GM21381 (cell line): ENCODE measurements at regions not wholly inside any gene's neighbourhood (a gene's known extent, or its start where the extent isn't known, plus 50 kb on each side); places are given as distances from the start of the nearest gene placed in this dataset.

Experiments
- ATAC-seq: cut with Tn5 transposase; IDR thresholded peaks from one replicate; pipeline ENCODE4 v1.9.1; 2021; ENCODE audit warnings: mild to moderate bottlenecking, moderate library complexity; ENCODE audit not compliant: unreplicated experiment

GRCh38 chr2:13067508-13067907 is 350.8 kb downstream of the TRIB2 start:
- no peak for ATAC-seq

- no peak for ATAC-seq
These were observed 373.2 kb downstream of the TRIB2 start for GRCh38 chr2:13089971-13090370.

DNA sequence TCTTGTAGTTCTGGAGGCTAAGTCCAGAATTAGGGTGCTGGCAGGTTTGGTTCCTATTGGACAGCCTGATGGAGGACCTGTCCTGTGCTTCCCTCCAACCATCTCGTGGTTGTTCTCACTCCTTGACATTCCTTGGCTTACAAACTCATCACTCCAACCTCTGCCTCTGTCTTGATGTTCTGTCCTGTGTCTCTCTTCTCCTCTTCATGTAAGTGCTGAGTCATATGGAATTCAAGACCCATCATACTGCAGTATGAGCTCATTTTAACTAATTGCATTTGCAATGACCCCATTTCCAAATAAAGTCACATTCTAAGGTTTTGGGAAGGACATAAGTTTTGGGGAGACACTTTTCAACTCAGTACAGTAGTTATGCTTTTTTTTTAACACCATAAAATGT is 374.7 kb downstream of the TRIB2 start:
- ATAC-seq: no peak

GRCh38 chr2:13091861-13092378 is 375.2 kb downstream of the TRIB2 start:
- ATAC-seq: no peak

GRCh38 chr2:13093416-13093991 is 376.8 kb downstream of the TRIB2 start:
- no peak for ATAC-seq

GRCh38 chr2:13102397-13103063 is 385.8 kb downstream of the TRIB2 start:
- no peak for ATAC-seq

- no peak for ATAC-seq
These were observed 386.4 kb downstream of the TRIB2 start for GRCh38 chr2:13103151-13103550.

- no peak for ATAC-seq
These were observed 387.2 kb downstream of the TRIB2 start for GRCh38 chr2:13103778-13104493.

DNA sequence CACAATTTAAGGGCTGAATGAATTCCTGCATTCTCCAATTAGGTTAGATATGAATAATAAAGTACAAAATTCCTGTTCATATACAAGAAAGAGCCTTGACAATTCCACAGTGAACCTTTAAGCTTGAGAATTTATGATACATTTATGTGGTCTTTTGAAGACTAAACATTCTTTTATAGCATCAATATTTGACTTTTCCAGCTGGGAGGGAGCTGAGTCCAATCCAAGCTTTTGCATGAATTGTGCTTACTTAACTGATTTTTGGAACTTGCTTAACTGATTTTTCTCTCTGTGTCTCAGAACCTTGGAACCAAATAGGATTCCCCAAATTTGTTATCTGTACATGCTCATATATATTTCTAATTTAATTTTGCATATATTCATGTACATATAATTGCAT is 388.0 kb downstream of the TRIB2 start:
- ATAC-seq: no peak

- peak; percentile 55 for ATAC-seq
These were observed 389.6 kb downstream of the TRIB2 start for GRCh38 chr2:13106302-13106701.

GRCh38 chr2:13109516-13109915 is 392.8 kb downstream of the TRIB2 start:
- no peak for ATAC-seq

DNA sequence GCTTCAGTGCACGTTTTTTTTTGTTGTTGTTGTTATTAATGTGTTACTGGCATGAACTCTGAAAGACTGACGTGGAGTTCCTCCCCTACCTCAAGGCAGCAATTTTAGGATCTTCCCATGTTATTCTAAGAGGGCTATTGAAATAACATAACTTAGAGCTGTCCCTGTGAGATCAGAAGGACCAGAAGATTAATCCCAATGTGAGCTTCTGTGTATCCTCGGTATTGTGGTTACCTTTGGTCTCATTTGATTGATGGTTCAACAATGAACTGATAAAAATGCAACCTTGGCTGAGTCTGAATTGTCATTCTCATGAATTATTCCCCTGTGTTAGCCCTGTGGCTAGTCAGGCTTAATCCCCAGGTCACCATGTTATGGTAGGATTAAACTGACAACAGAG is 394.1 kb downstream of the TRIB2 start:
- ATAC-seq: no peak

DNA sequence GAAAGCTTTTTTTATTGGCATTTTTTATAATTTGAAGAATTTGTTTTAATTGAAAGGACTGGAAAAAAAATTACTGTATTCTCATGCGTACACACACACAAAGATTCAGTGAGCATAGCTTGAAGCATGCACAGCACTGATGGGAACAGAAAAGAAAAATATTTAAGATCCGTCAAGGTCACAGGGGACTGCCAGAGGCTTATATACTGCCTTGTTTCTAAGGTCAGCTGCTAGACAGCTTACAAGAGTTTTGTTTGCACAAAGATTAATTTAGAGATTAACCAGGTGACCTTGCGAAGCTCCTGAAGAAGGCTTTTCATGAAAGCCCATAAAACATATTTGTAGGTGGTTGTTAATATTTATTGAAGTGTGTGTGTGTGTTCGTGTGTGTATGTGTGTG is 396.3 kb downstream of the TRIB2 start:
- no peak for ATAC-seq

GRCh38 chr2:13114391-13114790 is 397.7 kb downstream of the TRIB2 start:
- no peak for ATAC-seq

DNA sequence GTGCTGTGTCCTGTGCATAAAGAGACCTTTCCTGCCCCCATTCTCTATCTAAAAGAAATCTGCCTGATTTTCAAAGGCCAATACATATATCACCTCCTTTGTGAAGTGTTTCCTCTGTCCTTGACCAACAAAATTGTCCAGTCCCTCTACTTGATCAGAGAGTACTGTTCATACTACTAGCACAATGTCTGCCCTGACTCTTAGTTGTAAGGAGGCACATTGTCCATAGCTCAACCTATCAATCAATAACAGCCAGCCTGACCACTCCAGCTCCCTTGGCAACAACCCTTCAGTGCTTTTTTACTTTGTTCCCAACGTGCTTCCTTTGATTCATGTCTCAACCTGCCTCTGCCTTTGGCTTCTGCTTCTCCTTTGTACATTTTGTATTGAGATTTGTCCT is 398.9 kb downstream of the TRIB2 start:
- no peak for ATAC-seq

DNA sequence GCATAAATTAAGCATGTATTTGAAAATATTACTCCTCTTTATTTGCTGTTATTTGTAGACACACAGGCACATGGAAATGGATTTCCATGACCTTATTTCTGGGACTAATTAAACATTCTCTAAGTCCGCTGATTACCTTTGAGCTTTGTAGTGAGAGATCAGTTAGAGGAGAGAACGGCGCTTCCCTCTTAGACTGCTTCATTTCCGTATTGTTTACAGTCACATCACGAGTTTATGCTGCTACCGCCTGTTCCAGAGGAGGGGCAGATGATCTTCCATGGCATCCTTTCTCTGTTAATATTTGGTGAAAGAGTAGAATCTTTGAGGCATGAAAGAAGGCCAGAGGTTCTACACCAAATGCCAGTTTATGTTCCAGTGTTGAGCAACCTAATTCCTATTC is 404.4 kb downstream of the TRIB2 start:
- no peak for ATAC-seq

- no peak for ATAC-seq
These were observed 411.4 kb downstream of the TRIB2 start for GRCh38 chr2:13128139-13128538.

GRCh38 chr2:13135369-13135768 is 418.6 kb downstream of the TRIB2 start:
- ATAC-seq: no peak

GRCh38 chr2:13135856-13136255 is 419.1 kb downstream of the TRIB2 start:
- ATAC-seq: no peak

GRCh38 chr2:13137679-13138078 is 420.9 kb downstream of the TRIB2 start:
- ATAC-seq: no peak

DNA sequence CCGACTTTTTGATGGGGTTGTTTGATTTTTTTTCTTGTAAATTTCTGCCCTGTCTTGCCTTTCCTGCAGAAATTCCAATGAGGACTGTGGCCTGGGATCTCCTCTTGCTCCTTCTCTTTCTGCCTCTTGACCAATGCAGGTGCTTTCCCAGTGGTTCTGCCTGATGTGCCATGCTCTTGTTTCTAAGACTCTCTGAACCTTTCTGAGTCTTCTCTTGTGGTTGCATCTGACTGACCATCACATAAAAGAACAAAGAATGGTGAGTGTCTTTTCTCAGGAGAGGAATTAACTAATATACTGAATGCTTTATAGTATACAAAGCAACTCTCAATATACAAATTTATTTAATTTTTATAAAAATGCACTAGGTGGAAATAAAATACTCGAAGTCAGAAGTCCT is 424.6 kb downstream of the TRIB2 start:
- no peak for ATAC-seq

DNA sequence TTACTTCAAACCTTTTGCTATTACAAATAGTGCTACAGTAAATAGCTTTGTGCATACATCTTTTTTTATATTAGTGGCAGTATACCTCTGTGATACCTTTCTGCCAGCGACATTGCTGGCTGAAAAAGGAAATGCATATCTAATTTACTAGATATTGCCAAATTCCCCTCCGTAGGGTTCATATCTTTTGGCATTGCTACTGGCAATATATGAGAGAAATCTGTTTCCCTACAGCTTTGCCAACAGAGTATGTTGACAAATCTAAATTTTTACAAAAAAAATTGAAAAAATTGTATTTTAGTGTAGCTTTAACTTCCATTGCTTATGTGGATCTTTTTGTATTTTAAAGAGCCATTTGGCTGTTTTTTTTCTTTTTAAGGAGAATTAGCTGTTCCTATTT is 426.7 kb downstream of the TRIB2 start:
- ATAC-seq: no peak
